Thoracic aorta (tissue), 2 donors: ENCODE measurements at regions not wholly inside any gene's neighbourhood (a gene's known extent, or its start where the extent isn't known, plus 50 kb on each side); places are given as distances from the start of the nearest gene placed in this dataset.

ENCODE experiments used
- ATAC-seq: fragments of 150-250 bp; one replicate; pipeline ENCODE4 v1.8.0; 2017; ENCODE audit warnings: low read depth; ENCODE audit not compliant: insufficient number of reproducible peaks, low FRiP score
- DNase-seq: peaks from one replicate; pipeline ENCODE4 v3.0.0-alpha.2; 2020; ENCODE audit warnings: low spot score
- H3K27ac ChIP-seq, 2 donors: fragments of 200-600 bp; sonication (generic); 1 replicate in 1 of 2; 2 replicates in 1 of 2; pipeline ENCODE4 v1.5.1; 2016; ENCODE audit warnings: mild to moderate bottlenecking in 2 of 2, moderate library complexity in 2 of 2
- H3K27me3 ChIP-seq: fragments of 200-600 bp; sonication (generic); replicated peaks from 2 replicates; pipeline ENCODE4 v1.6.0; 2016; ENCODE audit warnings: mild to moderate bottlenecking; ENCODE audit not compliant: insufficient read depth
- H3K36me3 ChIP-seq: fragments of 200-600 bp; sonication (generic); one replicate; pipeline ENCODE4 v1.5.1; 2016
- H3K4me1 ChIP-seq, 2 donors: fragments of 200-600 bp; sonication (generic); 1 replicate in 1 of 2; 2 replicates in 1 of 2; pipeline versions ENCODE4 v1.5.1 to v1.6.0; 2016; ENCODE audit warnings: low read depth in 2 of 2, mild to moderate bottlenecking in 1 of 2; ENCODE audit not compliant: control insufficient read depth in 1 of 2
- H3K4me3 ChIP-seq: fragments of 200-600 bp; sonication (generic); 2 replicates; pipeline ENCODE4 v1.5.1; 2016; ENCODE audit warnings: mild to moderate bottlenecking
- H3K9me3 ChIP-seq: fragments of 200-600 bp; sonication (generic); 2 replicates; pipeline ENCODE4 v1.5.1; 2016
- TF ChIP-seq, protein P1 (sequence below): fragments of 200-600 bp; sonication (generic); IDR thresholded peaks from one replicate; pipeline ENCODE4 v1.5.1; 2019; ENCODE audit warnings: antibody characterized with exemption

DNA sequence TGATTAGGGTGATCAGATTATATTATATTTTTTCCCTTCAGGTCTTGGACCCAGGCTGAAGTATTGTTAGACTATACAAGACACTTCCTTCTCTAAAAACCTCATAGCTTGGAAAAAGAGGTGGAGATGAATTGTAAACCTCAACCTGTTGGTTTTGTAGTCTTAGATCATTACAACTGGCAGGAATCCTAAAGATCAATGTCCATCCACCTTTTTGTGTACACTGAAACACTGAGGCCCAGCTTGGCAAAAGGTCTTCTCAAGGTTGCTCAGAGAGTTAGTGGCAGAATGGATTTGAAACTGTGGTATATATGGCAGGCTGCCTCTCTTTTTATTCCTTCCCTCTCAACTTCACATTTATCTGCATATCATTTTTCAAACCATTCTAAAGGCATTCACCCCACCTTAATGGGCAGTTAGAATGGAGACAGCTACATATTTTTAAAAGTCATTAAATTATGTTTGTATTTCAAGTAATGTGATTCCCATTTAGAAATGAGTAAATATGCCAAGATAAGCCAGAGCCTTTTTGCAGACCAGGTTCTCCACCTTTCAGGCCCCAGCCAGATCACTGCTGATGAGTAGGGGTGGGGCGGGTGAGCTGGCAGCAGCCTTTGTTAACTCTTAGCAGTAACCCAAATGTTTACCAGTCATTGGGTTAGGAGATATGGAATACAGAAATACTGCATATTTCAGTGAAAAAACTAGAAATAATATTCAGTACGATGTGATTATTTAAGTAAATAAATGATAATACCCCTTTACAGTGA, 243.2 kb upstream of the F9 start:
- H3K27ac ChIP-seq = no peak overlapping the region
- TF ChIP-seq, protein P1, sequence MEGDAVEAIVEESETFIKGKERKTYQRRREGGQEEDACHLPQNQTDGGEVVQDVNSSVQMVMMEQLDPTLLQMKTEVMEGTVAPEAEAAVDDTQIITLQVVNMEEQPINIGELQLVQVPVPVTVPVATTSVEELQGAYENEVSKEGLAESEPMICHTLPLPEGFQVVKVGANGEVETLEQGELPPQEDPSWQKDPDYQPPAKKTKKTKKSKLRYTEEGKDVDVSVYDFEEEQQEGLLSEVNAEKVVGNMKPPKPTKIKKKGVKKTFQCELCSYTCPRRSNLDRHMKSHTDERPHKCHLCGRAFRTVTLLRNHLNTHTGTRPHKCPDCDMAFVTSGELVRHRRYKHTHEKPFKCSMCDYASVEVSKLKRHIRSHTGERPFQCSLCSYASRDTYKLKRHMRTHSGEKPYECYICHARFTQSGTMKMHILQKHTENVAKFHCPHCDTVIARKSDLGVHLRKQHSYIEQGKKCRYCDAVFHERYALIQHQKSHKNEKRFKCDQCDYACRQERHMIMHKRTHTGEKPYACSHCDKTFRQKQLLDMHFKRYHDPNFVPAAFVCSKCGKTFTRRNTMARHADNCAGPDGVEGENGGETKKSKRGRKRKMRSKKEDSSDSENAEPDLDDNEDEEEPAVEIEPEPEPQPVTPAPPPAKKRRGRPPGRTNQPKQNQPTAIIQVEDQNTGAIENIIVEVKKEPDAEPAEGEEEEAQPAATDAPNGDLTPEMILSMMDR = no peak
- DNase-seq = no peak
- H3K27me3 ChIP-seq = no peaks in the 10 kb centered on the region
- H3K4me3 ChIP-seq = no peak overlapping the region
- no peaks in the 10 kb centered on the region for H3K4me1 ChIP-seq
- H3K9me3 ChIP-seq = no peaks in the 10 kb centered on the region
- H3K36me3 ChIP-seq = no peaks in the 10 kb centered on the region
- no peak for ATAC-seq

DNA sequence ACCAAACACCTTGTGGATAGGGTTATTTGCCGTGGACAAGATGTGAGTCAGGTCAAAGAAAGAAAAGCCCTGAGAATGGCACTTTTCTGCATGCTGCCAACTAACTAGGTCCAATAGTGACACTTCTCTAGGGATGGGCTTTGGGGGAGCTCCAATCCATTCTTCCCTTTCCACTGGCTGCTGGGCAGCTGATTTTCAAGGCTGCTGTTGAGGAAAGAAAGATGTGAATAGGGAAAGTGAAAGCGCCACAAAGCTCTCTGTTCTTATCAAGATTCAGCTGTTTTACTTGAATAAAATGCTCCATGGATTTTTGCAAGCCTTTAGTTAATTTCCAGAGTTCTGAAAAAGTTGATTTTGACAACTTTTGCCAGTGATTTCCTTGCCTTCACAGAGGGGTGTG, 244.2 kb upstream of the F9 start:
- H3K27me3 ChIP-seq = no peaks in the 10 kb centered on the region
- TF ChIP-seq, protein P1 = no peak
- no peaks in the 10 kb centered on the region for H3K36me3 ChIP-seq
- DNase-seq = no peak
- H3K27ac ChIP-seq = no peak overlapping the region
- no peak overlapping the region for H3K4me3 ChIP-seq
- H3K9me3 ChIP-seq = no peaks in the 10 kb centered on the region
- H3K4me1 ChIP-seq = no peaks in the 10 kb centered on the region
- no peak for ATAC-seq

DNA sequence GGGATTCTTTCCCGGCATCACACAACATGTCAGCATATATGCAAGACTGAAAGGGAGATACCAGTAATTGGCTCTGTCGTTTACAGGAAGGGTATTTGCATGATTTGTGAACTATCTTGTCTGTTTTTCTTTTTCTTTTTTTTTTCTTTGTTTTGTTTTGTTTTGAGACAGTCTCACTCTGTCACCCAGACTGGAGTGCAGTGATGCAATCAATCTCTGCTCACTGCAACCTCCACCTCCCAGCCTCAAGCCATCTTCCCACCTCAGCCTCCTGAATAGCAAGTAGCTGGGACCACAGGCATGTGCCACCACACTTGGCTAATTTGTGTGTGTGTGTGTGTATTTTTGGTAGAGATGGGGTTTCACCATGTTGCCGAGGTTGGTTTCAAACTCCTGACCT, 262.7 kb upstream of the F9 start:
- TF ChIP-seq, protein P1 = no peak
- no peaks in the 10 kb centered on the region for H3K9me3 ChIP-seq
- ATAC-seq = no peak

DNA sequence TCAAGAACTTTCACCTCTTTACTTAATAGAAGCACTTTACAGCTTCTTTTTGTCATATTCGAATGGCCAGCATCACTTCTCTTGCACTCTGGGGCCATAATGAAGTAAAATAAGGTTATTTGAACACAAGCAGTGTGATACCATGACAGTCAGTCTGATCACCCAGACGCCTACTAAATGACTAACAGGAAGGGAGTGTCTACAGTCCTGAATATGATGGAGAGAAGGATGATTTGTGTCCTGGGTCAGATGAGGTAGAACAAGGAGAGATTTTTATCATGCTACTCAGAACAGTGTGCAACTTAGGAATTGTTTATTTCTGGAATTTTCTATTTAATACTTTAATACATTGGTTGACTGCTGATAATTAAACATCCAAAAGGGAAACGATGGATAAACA, 284.2 kb upstream of the F9 start:
- no peak for ATAC-seq
- Histone ChIP-seq H3K27ac (no peak overlapping the region), H3K9me3 (no peaks in the 10 kb centered on the region), H3K36me3 (no peaks in the 10 kb centered on the region), H3K27me3 (no peaks in the 10 kb centered on the region), H3K4me3 (no peak overlapping the region), H3K4me1 (no peaks in the 10 kb centered on the region)
- TF ChIP-seq, protein P1 = no peak
- no peak for DNase-seq

More for the DNA sequence above, 262.7 kb upstream of the F9 start:
- Histone ChIP-seq H3K27me3 (no peaks in the 10 kb centered on the region), H3K4me1 (no peaks in the 10 kb centered on the region), H3K4me3 (no peak overlapping the region), H3K36me3 (no peaks in the 10 kb centered on the region), H3K27ac (no peak overlapping the region)
- no peak for DNase-seq

DNA sequence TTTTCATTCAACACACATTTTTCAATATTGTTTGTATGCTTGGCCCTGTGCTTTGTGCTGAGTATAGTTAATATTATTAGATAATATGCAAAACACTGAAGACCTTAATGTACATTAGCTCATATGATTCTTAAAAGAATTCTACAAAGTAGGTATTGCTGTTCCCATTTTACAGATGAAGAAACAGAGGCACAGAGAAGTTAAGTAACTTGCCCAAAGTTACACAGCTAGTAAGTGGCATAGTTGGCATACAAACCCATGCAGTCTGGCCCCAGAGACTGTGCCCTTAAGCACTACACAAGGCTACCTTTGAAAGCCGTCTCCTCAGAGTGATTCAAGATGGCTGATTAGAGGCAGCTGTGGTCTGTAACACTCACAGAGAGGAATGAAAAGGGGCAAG, 293.4 kb upstream of the F9 start:
- TF ChIP-seq, protein P1 = no peak
- Histone ChIP-seq H3K9me3 (no peaks in the 10 kb centered on the region), H3K36me3 (no peaks in the 10 kb centered on the region), H3K4me1 (no peaks in the 10 kb centered on the region), H3K4me3 (no peak overlapping the region), H3K27ac (no peak overlapping the region), H3K27me3 (no peaks in the 10 kb centered on the region)
- DNase-seq (no peak), ATAC-seq (no peak)
